Eye (tissue), 1 donor: ENCODE measurements at regions not wholly inside any gene's neighbourhood (a gene's known extent, or its start where the extent isn't known, plus 50 kb on each side); places are given as distances from the start of the nearest gene placed in this dataset.
"Not testable (repeated sequence)": the region's sequence is repeated elsewhere in the genome, so short reads cannot be mapped to it uniquely, and the experiment has no call there.

Experiments
- DNase-seq: peaks from one replicate; pipeline ENCODE4 v3.0.0-alpha.2; 2015

DNA sequence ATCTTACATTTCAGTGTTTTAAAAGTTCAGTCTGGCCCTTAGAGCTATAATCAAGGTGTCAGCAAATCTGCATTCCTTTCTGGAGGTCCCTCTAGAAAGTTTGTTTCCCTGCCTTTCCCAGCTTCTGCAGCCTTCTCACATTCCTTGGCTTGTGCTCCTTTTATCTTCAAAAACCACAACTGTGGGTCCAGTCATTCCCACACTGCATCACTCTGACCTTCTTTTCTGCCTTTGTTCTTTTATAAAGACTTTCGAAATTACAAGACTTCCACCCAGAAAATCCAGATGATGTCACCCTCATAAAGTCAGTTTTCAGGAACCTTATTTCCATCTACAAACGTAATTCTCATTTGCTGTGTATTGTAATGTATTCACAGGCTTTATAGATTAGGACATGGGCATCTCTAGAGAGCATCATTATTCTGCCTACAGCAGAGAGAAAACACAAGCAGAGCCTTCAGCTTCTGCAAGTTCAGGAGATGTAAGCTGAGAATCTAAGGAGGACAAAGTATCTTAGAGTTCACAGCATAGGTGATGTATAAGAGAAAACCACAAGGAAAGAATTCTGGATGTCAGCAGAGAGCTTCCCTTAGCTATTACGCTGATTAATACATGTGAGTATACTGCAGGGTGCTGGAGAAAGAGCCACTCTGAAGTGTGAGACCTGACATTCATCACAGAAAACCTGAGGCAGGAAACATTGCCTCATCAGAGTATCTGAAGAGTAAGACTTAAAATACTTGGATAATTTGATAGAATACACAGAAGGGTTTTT is 1100.2 kb downstream of the CBLN2 start:
- DNase-seq, result no peak

DNA sequence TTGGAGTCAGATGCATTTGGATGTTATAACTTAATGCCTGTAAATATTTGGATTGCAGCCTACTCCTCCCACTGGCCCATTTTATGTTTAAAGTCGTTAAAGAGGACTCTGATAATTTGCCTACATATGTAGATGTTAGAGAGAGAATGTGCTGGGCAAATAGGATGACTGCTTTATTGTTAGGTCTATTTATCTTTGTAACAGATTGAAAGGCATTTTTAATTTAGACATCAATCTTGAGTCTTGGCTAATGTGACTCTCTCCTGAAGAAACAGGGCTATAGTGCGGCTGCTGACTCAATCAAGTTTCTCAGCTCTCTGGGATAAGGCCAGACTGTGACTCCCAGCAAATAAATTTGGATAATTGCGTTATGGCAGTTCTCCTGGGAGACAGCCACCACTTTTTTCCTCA is 1101.4 kb downstream of the CBLN2 start:
- DNase-seq, result no peak

DNA sequence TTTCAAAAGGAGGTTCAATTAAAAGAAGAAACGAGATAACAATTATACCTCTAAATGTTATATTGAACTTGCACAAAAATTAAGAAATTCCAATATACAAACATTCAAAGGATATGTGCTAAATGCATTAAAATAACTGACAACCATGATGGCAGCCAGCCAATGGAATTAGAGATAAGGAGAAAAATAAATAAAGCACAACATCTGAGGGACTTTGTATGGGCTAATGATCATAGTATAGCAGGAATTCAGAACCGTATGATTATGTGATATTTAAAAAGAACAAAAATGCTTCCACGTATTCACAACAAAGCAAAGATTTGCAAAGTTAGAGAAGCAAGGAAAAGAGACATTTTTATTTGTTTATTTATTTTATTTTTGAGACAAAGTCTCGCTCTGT is 1103.0 kb downstream of the CBLN2 start:
- DNase-seq, result no peak

DNA sequence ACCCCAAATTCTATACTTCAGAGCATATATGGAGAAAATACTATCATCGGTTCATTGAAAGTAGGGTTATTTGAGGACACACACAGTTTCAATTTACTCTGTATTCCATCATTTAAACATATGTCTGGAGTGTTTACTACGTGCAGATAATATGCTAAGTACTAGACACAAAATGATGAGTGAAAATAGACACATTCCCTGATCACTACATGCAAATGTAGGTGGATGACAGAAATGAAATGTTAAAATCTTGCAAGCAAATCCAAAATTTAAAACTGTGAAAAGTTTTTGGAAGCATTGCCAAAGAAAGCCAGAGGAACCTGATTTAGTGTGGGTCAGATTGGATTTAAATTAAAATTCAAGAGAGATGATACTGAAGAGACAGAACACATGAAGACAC is 1106.6 kb downstream of the CBLN2 start:
- DNase-seq, result no peak

DNA sequence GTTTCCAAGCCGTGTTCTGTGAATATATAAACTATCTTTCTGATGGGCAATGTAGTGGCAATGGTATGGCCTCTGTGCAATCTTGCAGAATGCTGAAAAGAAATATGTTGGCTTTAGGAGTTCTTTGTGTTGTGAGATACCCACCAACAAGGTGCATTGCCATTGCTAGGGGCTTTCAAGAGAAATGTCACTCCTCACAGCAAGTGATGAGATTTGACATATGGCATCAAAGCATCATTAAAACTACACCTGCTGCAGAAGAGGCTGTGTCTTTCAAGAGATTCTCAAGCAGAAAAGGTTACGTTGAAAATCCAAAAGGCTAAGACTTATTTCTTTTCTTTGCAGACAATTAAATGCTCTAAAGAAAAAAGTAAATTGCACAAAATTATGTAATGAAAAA is 1110.8 kb downstream of the CBLN2 start:
- peak; percentile 19 for DNase-seq

GRCh38 chr18:71431689-71432088 is 1112.5 kb downstream of the CBLN2 start:
- no peak for DNase-seq

- no peak for DNase-seq
Measured at GRCh38 chr18:71431171-71431570, 1113.0 kb downstream of the CBLN2 start.

DNA sequence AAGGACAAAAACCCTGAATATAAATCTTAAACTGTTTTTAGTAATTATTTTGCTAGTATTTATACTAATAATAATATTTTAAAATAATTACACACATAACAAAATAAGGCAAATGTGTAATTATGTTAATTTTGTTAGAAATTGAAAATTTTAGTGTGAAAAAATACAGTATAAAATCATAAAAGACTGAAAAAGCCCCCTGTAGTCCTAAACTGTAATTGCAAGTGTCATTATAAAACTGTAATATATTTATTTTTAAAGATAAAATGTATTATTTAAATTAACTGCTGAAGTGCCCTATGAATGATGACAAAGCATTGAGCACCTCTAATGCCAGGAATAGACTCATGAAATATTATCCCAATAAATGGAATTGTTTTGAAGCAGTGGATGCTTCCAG is 1117.7 kb downstream of the CBLN2 start:
- DNase-seq, result no peak

GRCh38 chr18:71405169-71405809 is 1116.4 kb downstream of the SOCS6 start:
- DNase-seq, result peak; percentile 42

- no peak for DNase-seq
Measured at GRCh38 chr18:71403501-71403900, 1114.7 kb downstream of the SOCS6 start.

GRCh38 chr18:71398531-71398930 is 1109.7 kb downstream of the SOCS6 start:
- DNase-seq, result peak; percentile 66

DNA sequence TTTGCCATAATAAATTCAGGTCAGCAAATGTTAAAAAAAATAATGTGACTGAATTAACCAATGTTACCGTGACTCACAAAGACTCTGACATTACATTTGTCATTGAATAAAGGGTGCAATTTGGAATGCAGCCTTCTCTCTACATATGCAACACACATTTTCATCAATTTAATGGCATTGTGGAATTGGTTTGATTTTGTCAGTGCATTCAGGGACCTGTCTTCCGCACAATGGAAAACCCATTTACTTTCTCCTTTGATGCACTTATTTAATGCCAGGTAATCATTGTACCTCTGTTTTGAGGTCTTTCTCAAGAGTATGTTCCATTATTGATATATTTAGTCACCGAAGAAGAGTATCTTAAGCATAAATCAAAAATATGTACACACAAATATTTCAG is 1099.3 kb downstream of the SOCS6 start:
- no peak for DNase-seq

DNA sequence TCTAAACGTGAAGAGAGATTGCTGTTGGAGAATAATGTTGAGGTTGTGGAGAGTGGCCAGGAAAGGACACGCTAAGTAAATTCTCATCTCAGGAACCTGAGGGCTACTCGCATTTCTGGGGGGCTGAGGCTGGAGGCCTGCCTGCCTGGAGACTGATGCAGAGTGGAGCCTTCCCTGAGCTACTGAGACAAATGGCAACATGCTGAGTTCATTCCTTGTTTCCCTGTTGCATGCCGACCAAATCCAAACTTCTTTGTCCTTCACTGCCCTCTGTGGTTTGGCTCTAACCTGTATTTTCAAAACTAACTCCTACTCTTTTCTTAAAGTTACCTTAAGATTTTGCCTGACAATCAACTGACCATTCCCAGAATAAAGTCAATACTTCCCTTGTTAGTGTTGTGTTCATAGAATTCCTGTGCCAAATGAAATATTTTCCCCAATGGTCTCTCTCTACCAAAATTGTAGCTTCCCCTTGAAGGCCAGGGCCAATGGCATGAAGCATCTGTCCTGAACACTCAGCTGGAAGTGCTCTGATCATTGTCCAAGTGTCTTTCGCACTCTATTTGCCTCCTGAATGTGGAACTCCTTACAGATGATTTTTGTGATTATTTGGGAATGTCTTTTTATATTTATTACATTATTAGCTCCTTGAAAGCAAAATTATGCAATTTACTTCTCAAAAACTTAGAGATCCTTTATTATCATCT is 1085.6 kb downstream of the SOCS6 start:
- no peak for DNase-seq

DNA sequence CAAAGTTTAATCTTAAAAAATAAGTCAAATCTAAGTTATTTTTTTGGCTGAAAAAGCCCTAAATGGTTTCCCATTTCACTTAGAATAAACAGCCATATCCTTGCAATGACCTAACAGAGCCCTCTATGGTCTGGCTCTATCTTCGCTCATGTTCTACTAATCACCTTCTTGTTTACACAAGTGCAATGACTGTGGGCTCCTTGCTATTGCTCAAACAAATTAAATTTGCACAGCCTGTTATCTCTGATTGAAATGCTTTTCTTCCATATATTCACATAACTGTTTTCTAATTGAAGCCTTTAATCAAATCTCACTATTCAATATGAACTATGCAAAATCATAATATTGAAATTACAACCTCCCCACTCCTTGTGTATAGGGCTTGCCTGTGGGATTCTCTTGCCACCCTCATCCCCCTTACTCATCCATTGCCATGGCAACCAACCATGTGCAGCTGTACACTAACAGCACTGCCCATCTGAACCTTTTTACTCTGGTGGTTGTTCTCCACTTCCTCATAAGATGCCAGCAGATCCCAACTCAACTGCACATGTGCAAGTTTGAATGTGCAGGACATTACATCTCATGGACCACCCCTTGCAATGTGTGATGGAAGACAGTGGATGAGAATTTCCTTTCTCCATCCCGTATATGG is 1083.2 kb downstream of the SOCS6 start:
- DNase-seq, result no peak

DNA sequence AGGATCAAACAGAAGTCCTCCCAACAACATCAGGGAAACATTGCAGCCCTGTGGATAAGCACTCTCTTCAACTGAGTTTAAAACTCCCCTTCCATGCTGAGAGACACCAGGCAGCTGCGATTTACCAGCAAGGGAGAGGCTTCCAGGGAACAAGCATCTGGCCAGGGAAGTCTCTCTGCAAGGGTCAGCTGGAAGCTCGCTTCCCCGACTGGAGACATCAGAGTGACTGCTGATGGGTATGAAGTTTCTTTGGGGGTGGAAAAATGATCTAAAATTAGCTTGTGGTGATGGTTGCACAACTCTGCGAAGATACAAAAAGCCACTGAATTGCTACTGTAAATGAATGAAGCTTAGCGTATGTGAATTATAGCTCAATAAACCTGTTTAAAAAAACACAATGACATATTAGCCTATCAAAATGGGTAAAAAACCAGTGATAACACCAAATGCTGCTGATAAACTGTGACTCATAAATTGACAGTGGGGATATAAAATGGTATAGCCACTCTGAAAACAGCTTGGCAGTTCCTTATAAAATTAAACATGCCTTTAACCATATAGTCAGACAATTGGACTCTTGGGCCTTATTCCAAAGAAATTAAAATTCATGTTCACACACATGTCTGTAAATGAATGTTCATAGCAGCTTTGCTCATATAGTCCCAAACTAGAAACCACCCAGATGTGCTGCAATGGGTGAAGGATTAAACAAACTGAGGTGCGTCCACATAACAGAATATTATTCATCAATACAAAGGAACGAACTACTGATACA is 1082.0 kb downstream of the SOCS6 start:
- DNase-seq, result no peak

DNA sequence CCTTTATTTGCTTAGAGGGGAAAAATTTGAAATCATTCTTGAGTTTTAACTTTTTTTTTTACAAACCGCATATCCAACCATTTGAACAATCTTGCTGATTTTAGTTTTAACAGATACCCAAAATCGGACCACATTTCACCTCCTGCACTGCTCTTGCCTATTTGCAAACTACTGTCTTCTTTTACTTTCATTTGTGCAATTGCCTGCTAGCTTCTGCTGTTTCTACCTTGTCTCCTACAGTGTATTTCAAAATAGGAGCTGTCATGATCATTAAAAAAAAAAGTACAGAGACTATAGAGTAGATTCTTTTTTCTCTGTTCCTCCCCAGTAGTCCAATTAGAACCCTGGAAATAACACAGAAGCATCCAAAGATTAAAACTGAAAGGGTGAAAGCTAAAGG is 1081.2 kb downstream of the SOCS6 start:
- DNase-seq, result no peak

DNA sequence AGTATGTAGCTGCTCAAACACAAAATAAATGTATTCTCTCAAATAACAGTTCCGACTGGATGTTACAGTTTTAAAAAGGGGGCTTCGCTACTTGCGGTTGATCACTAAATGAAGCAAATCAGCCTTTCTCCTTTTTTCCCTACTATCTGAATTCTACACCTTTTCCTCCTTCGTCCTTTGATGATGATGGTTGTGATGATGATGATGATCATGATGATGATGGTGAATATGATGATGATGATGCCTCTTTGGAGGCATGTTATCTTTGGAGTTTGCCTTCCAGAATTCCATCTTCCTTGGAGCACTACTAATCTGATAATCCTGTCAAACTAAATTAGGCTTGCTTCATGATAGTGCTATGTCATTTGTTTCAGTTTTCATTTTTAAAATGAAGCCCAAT is 1073.3 kb downstream of the SOCS6 start:
- no peak for DNase-seq

GRCh38 chr18:71355599-71355998 is 1066.8 kb downstream of the SOCS6 start:
- DNase-seq, result not testable (repeated sequence)

GRCh38 chr18:71352618-71353017 is 1063.8 kb downstream of the SOCS6 start:
- DNase-seq, result no peak

DNA sequence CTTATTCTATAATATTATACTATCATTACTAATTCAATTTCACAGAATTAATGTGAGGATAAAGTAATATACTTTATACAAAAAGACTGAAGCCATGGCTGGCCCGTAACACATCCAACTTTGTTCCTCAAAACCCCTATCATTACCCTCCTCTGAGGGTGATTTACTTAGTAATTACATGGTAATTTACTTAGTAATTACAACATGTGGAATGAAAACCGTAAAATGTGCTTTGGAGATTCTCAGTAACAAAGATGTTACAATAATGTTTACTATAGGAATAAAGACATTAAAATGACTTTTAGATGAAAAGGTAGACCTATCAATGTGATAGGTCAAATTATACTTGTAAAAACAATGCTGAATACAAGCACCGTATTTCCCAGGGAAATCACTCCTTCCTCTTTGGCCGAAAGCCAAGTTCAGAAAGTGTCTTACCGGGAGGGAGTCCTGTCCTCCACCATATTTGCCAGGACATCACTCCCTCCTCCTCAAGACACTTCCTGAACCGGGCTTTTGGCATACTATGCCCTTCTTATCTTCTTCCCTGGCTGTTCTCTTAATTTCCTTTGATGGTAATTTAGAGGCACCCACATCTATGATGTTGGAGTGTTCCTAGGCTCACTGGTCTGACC is 1047.8 kb downstream of the SOCS6 start:
- DNase-seq, result no peak

DNA sequence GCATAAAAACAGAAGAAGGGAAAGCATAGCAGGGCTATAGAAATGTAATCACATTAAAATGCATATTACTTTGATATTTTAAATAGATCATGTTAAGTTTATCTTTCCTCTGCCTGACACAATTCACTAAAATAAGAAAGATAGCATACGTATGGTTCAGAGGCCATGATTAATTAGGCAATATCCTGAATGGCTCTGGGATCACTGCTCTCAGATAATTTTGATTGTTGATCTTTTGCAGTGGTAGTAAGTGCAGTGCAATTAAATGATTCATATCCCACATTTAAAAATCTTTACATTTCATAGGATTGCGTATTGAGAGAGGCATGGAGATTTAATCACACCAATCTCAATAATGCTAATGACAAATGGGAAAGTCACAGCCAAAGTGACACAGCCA is 1040.7 kb downstream of the SOCS6 start:
- DNase-seq, result no peak

DNA sequence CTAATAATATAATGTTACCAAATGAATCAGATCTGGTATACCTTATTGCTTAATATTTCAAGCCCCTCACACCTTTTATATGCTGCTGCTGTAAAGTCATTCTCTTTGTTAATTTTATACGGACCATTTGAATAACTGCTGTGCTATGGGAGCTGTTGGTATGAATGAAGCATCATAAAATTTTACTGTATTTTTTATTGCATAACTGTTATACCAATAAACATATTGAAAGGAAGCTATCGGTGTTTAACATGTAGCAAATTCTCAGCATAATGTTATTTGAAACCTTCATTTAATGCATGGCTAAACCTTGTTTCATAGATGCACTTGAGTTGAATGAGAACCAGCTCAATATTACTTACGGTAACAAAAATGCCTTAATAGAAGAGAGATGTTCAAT is 1040.3 kb downstream of the SOCS6 start:
- DNase-seq, result no peak
